ENCODE measurements at regions not wholly inside any gene's neighbourhood (a gene's known extent, or its start where the extent isn't known, plus 50 kb on each side); places are given as distances from the start of the nearest gene placed in this dataset.

DNA sequence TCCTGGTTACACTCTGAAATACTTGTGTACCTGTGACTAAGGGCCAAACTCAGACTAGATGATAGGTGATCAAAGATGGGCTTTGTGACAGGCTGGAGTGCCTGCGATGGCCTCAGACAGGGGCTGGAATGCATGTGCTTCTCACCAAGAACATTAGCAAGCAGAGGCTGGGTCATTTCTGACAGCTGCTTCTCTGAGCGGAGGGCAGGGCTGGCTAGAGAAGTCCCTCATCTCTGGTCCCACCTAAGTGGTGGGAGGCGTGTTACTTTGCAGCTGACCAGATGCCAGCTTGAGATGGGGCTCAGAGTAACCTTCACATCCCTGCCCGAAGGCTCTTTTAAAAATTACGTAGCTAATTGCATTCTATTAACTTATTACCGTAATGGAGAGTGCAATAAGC lies 106.8 kb upstream of the RTL1 start:
- TF ChIP-seq, protein P1, sequence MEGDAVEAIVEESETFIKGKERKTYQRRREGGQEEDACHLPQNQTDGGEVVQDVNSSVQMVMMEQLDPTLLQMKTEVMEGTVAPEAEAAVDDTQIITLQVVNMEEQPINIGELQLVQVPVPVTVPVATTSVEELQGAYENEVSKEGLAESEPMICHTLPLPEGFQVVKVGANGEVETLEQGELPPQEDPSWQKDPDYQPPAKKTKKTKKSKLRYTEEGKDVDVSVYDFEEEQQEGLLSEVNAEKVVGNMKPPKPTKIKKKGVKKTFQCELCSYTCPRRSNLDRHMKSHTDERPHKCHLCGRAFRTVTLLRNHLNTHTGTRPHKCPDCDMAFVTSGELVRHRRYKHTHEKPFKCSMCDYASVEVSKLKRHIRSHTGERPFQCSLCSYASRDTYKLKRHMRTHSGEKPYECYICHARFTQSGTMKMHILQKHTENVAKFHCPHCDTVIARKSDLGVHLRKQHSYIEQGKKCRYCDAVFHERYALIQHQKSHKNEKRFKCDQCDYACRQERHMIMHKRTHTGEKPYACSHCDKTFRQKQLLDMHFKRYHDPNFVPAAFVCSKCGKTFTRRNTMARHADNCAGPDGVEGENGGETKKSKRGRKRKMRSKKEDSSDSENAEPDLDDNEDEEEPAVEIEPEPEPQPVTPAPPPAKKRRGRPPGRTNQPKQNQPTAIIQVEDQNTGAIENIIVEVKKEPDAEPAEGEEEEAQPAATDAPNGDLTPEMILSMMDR (conservative IDR thresholded peaks at IDR 0.05; ENCODE audit: low read depth, low read length): no peak
- TF ChIP-seq EZH2 (IDR thresholded peaks at IDR 0.05; ENCODE audit: borderline replicate concordance, low read depth, low read length, poor library complexity, severe bottlenecking): no peak

Data from A673 (cell line).